Osteocyte (in vitro differentiated cells): ENCODE measurements at regions not wholly inside any gene's neighbourhood (a gene's known extent, or its start where the extent isn't known, plus 50 kb on each side); places are given as distances from the start of the nearest gene placed in this dataset.

ENCODE experiments used
- DNase-seq: peaks from one replicate; pipeline ENCODE4 v3.0.0; 2021; ENCODE audit warnings: mixed read lengths; ENCODE audit not compliant: unreplicated experiment; ENCODE audit errors: extremely low spot score
- H3K27ac Mint-ChIP-seq: one replicate; pipeline ENCODE4 v1.8.0; 2021; ENCODE audit warnings: mild to moderate bottlenecking, mixed read lengths; ENCODE audit not compliant: unreplicated experiment
- H3K27me3 Mint-ChIP-seq: one replicate; pipeline ENCODE4 v1.8.0; 2021; ENCODE audit warnings: mixed read lengths; ENCODE audit not compliant: unreplicated experiment
- H3K36me3 Mint-ChIP-seq: one replicate; pipeline ENCODE4 v1.8.0; 2021; ENCODE audit warnings: mixed read lengths; ENCODE audit not compliant: unreplicated experiment
- H3K4me1 Mint-ChIP-seq: one replicate; pipeline ENCODE4 v1.8.0; 2021; ENCODE audit warnings: mixed read lengths; ENCODE audit not compliant: unreplicated experiment
- H3K4me3 Mint-ChIP-seq: one replicate; pipeline ENCODE4 v1.8.0; 2021; ENCODE audit warnings: mild to moderate bottlenecking, moderate library complexity, mixed read lengths; ENCODE audit not compliant: unreplicated experiment
- H3K9me3 Mint-ChIP-seq: one replicate; pipeline ENCODE4 v1.8.0; 2021; ENCODE audit warnings: mixed read lengths; ENCODE audit not compliant: unreplicated experiment
- CTCF ChIP-seq: fragments of 200-600 bp; sonication (generic); IDR thresholded peaks from 2 replicates; pipeline ENCODE4 v1.5.0; 2021; ENCODE audit warnings: antibody characterized with exemption, mild to moderate bottlenecking, moderate library complexity

- no peak overlapping the region for H3K4me3 Mint-ChIP-seq
- H3K36me3 Mint-ChIP-seq, result no peaks in the 10 kb centered on the region
- H3K27me3 Mint-ChIP-seq, result no peaks in the 10 kb centered on the region
- H3K4me1 Mint-ChIP-seq, result no peaks in the 10 kb centered on the region
- no peaks in the 10 kb centered on the region for H3K9me3 Mint-ChIP-seq
- no peak for TF ChIP-seq CTCF
- no peak overlapping the region for H3K27ac Mint-ChIP-seq
- DNase-seq, result no peak
These were observed 665.6 kb upstream of the SOX9 start for GRCh38 chr17:71455219-71455618.

DNA sequence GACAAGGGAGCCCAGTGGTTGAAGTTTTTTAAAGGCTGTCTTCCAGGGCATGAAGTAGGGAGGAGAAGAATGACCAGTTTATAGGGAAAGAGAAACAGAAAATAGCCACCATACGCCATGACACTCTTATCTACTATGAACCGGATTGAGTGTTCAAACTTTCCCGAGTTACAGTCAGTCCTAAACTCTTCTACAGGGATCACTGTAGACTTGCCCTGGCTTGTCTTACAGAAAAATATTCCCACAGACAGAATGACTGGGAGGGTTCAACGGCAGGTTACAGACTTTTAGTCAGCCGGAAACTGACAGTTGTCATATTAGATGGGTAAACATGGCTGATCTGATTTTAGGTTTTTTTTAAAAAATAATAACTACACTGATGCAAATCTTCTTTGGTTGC is 662.5 kb upstream of the SOX9 start:
- Mint-ChIP-seq H3K27me3 (no peaks in the 10 kb centered on the region), H3K4me3 (no peak overlapping the region), H3K27ac (no peak overlapping the region), H3K9me3 (no peaks in the 10 kb centered on the region), H3K36me3 (no peaks in the 10 kb centered on the region), H3K4me1 (peaks cover 2% of the 10 kb centered on the region)
- DNase-seq, result no peak
- TF ChIP-seq CTCF, result no peak

- Mint-ChIP-seq H3K27me3 (no peaks in the 10 kb centered on the region), H3K4me1 (peaks cover 6% of the 10 kb centered on the region), H3K36me3 (no peaks in the 10 kb centered on the region), H3K27ac (no peak overlapping the region), H3K4me3 (no peak overlapping the region), H3K9me3 (no peaks in the 10 kb centered on the region)
- DNase-seq, result no peak
- TF ChIP-seq CTCF, result peak; percentile 61
These were observed 659.9 kb upstream of the SOX9 start for GRCh38 chr17:71460943-71461342.

DNA sequence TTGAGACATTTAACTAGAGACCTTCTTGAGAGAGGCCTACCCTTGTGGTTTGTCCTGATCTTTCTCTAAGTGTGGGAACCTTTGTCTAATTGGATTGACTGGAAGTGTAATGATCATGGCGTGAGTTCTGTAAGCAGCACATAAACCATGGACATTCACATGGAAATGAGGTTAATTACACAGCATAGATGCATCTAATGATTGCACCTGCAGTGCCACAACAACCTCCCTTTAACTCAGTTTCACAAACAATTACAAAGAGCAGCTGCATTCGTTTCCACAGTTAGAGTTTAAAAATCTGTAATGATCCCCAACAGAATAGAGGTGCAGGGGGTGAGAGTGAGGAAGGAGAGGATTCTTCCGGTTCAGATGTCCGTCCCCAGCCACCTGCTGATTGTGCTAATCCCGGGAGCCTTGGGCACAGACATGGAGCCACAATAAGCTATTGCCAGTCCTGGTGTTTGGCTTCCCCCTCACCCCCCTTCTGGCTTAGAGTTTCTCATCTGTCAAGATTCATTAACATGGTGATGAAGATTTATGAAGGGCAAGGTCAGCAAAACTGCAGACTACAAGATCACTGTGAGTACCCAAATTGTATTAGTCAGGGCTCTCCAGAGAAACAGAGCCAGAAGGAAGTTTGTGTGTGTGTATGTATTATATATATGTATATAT is 659.2 kb upstream of the SOX9 start:
- Mint-ChIP-seq H3K4me3 (no peak overlapping the region), H3K4me1 (peaks cover 6% of the 10 kb centered on the region), H3K36me3 (no peaks in the 10 kb centered on the region), H3K27me3 (no peaks in the 10 kb centered on the region), H3K27ac (no peak overlapping the region), H3K9me3 (no peaks in the 10 kb centered on the region)
- no peak for TF ChIP-seq CTCF
- no peak for DNase-seq

GRCh38 chr17:71464241-71464640 is 656.6 kb upstream of the SOX9 start:
- Mint-ChIP-seq H3K36me3 (no peaks in the 10 kb centered on the region), H3K27ac (no peak overlapping the region), H3K4me3 (no peak overlapping the region), H3K9me3 (no peaks in the 10 kb centered on the region), H3K4me1 (peaks cover 6% of the 10 kb centered on the region), H3K27me3 (no peaks in the 10 kb centered on the region)
- DNase-seq, result no peak
- TF ChIP-seq CTCF, result no peak
